ENCODE measurements at regions not wholly inside any gene's neighbourhood (a gene's known extent, or its start where the extent isn't known, plus 50 kb on each side); places are given as distances from the start of the nearest gene placed in this dataset.
"Not testable (repeated sequence)": the region's sequence is repeated elsewhere in the genome, so short reads cannot be mapped to it uniquely, and the experiment has no call there.

DNA sequence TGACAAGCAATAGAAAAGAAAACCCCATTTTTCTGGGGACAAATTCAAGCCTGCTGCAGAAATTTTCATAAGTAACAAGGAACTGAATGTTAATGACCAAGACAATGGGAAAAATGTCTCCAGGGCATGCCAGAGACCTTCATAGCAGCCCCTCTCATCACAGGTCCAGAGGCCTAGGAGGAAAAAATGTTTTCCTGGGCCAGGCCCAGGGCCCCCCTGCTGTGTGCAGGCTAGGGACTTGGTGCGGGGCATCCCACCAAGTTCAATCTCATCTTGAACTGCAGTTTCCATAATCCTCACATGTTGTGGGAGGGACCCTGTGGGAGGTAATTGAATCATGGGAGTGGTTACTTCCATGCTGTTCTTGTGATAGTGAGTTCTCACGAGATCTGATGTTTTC is 211.5 kb upstream of the GRIA3 start:
- POLR2A ChIA-PET: no interaction called here
- Mint-ChIP-seq H3K4me1 (ENCODE audit: insufficient read depth, unreplicated experiment) (no peaks in the 10 kb centered on the region), H3K27me3 (ENCODE audit: insufficient read depth, unreplicated experiment) (no peaks in the 10 kb centered on the region), H3K4me3 (ENCODE audit: unreplicated experiment) (no peak overlapping the region), H3K36me3 (ENCODE audit: insufficient read depth, unreplicated experiment) (no peaks in the 10 kb centered on the region), H3K27ac (ENCODE audit: low read depth, unreplicated experiment) (no peak overlapping the region), H3K9me3 (ENCODE audit: unreplicated experiment) (peaks cover 42% of the 10 kb centered on the region)
- TF ChIP-seq, protein P1, sequence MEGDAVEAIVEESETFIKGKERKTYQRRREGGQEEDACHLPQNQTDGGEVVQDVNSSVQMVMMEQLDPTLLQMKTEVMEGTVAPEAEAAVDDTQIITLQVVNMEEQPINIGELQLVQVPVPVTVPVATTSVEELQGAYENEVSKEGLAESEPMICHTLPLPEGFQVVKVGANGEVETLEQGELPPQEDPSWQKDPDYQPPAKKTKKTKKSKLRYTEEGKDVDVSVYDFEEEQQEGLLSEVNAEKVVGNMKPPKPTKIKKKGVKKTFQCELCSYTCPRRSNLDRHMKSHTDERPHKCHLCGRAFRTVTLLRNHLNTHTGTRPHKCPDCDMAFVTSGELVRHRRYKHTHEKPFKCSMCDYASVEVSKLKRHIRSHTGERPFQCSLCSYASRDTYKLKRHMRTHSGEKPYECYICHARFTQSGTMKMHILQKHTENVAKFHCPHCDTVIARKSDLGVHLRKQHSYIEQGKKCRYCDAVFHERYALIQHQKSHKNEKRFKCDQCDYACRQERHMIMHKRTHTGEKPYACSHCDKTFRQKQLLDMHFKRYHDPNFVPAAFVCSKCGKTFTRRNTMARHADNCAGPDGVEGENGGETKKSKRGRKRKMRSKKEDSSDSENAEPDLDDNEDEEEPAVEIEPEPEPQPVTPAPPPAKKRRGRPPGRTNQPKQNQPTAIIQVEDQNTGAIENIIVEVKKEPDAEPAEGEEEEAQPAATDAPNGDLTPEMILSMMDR (IDR thresholded peaks at IDR 0.05; ENCODE audit: unreplicated experiment): no peak
- CTCF ChIA-PET: no interaction called here
- BruUV-seq (replicated peaks): no TSS peak
- DNase-seq (ENCODE audit: unreplicated experiment): no peak
- intact Hi-C loops (cut with micrococcal nuclease): no loop called here

DNA sequence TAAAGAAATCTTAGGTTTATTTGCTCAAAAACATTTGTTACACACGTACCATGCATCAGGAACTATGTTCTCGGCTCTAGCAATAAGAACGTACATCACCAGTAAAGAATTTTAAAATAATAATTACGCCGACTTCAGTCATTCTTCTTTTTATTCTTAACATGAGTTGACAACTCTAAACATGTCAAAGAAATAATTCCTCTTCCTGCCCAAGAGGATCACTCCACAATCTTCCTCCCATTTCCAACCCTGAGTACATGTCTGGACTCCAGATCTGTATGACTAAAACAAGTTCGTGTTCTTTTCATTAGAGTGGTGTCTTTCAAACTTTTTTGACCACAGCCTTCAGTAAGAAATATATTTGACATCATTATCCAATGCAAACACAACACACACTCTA is 201.6 kb upstream of the GRIA3 start:
- no peaks in the 10 kb centered on the region for H3K27me3 Mint-ChIP-seq (ENCODE audit: insufficient read depth, unreplicated experiment)
- no peaks in the 10 kb centered on the region for H3K36me3 Mint-ChIP-seq (ENCODE audit: insufficient read depth, unreplicated experiment)
- no peak overlapping the region for H3K27ac Mint-ChIP-seq (ENCODE audit: low read depth, unreplicated experiment)
- no peak for DNase-seq (ENCODE audit: unreplicated experiment)
- H3K9me3 Mint-ChIP-seq (ENCODE audit: unreplicated experiment): peaks cover 32% of the 10 kb centered on the region
- TF ChIP-seq, protein P1 (IDR thresholded peaks at IDR 0.05; ENCODE audit: unreplicated experiment): no peak
- no TSS peak for BruUV-seq (replicated peaks)
- H3K4me3 Mint-ChIP-seq (ENCODE audit: unreplicated experiment): no peak overlapping the region
- ChIA-PET POLR2A (no interaction called here), CTCF (no interaction called here)
- peaks cover 6% of the 10 kb centered on the region for H3K4me1 Mint-ChIP-seq (ENCODE audit: insufficient read depth, unreplicated experiment)
- intact Hi-C loops (cut with micrococcal nuclease): no loop called here

- BruUV-seq (replicated peaks); H3K27me3 Mint-ChIP-seq (ENCODE audit: insufficient read depth, unreplicated experiment); DNase-seq (ENCODE audit: unreplicated experiment); H3K27ac Mint-ChIP-seq (ENCODE audit: low read depth, unreplicated experiment); H3K4me3 Mint-ChIP-seq (ENCODE audit: unreplicated experiment); H3K4me1 Mint-ChIP-seq (ENCODE audit: insufficient read depth, unreplicated experiment); CTCF ChIA-PET; POLR2A ChIA-PET; H3K36me3 Mint-ChIP-seq (ENCODE audit: insufficient read depth, unreplicated experiment); intact Hi-C loops (cut with micrococcal nuclease): not testable (repeated sequence)
- H3K9me3 Mint-ChIP-seq (ENCODE audit: unreplicated experiment): peaks cover 27% of the 10 kb centered on the region
Observed at GRCh38 chrX:123002844-123003243, 181.2 kb upstream of the GRIA3 start.

GRCh38 chrX:123013141-123013540 is 170.9 kb upstream of the GRIA3 start:
- no TSS peak for BruUV-seq (replicated peaks)
- intact Hi-C loops (cut with micrococcal nuclease): no loop called here
- TF ChIP-seq, protein P1 (IDR thresholded peaks at IDR 0.05; ENCODE audit: unreplicated experiment): no peak
- H3K27me3 Mint-ChIP-seq (ENCODE audit: insufficient read depth, unreplicated experiment): no peaks in the 10 kb centered on the region
- H3K4me1 Mint-ChIP-seq (ENCODE audit: insufficient read depth, unreplicated experiment): no peaks in the 10 kb centered on the region
- ChIA-PET CTCF (no interaction called here), POLR2A (no interaction called here)
- DNase-seq (ENCODE audit: unreplicated experiment): no peak
- peaks cover 24% of the 10 kb centered on the region for H3K9me3 Mint-ChIP-seq (ENCODE audit: unreplicated experiment)
- H3K4me3 Mint-ChIP-seq (ENCODE audit: unreplicated experiment): no peak overlapping the region
- no peaks in the 10 kb centered on the region for H3K36me3 Mint-ChIP-seq (ENCODE audit: insufficient read depth, unreplicated experiment)
- no peak overlapping the region for H3K27ac Mint-ChIP-seq (ENCODE audit: low read depth, unreplicated experiment)

GRCh38 chrX:123036401-123036800 is 147.7 kb upstream of the GRIA3 start:
- Mint-ChIP-seq H3K27me3 (ENCODE audit: insufficient read depth, unreplicated experiment) (no peaks in the 10 kb centered on the region), H3K9me3 (ENCODE audit: unreplicated experiment) (peaks cover 15% of the 10 kb centered on the region), H3K4me3 (ENCODE audit: unreplicated experiment) (no peak overlapping the region), H3K27ac (ENCODE audit: low read depth, unreplicated experiment) (no peak overlapping the region), H3K36me3 (ENCODE audit: insufficient read depth, unreplicated experiment) (peaks cover 10% of the 10 kb centered on the region), H3K4me1 (ENCODE audit: insufficient read depth, unreplicated experiment) (no peaks in the 10 kb centered on the region)
- TF ChIP-seq, protein P1 (IDR thresholded peaks at IDR 0.05; ENCODE audit: unreplicated experiment): no peak
- intact Hi-C loops (cut with micrococcal nuclease): no loop called here
- ChIA-PET CTCF (interaction anchor here (1.1 kb wide), 1 partner anchor 40 kb away, joined by 3 read pairs; no protein-coding TSS in a partner anchor), POLR2A (no interaction called here)
- no TSS peak for BruUV-seq (replicated peaks)
- no peak for DNase-seq (ENCODE audit: unreplicated experiment)
